Dedifferentiated amniotic fluid mesenchymal stem cell (primary cell): ENCODE measurements at regions not wholly inside any gene's neighbourhood (a gene's known extent, or its start where the extent isn't known, plus 50 kb on each side); places are given as distances from the start of the nearest gene placed in this dataset.
"Not testable (repeated sequence)": the region's sequence is repeated elsewhere in the genome, so short reads cannot be mapped to it uniquely, and the experiment has no call there.

Source experiments
- DNase-seq: peaks from one replicate; pipeline ENCODE4 v3.0.0-alpha.2; 2016; ENCODE audit errors: extremely low spot score

GRCh38 chr13:44814161-44814560 is 175.1 kb downstream of the NUFIP1 start:
- no peak for DNase-seq

GRCh38 chr13:44812818-44813217 is 176.5 kb downstream of the NUFIP1 start:
- peak; percentile 40 for DNase-seq

DNA sequence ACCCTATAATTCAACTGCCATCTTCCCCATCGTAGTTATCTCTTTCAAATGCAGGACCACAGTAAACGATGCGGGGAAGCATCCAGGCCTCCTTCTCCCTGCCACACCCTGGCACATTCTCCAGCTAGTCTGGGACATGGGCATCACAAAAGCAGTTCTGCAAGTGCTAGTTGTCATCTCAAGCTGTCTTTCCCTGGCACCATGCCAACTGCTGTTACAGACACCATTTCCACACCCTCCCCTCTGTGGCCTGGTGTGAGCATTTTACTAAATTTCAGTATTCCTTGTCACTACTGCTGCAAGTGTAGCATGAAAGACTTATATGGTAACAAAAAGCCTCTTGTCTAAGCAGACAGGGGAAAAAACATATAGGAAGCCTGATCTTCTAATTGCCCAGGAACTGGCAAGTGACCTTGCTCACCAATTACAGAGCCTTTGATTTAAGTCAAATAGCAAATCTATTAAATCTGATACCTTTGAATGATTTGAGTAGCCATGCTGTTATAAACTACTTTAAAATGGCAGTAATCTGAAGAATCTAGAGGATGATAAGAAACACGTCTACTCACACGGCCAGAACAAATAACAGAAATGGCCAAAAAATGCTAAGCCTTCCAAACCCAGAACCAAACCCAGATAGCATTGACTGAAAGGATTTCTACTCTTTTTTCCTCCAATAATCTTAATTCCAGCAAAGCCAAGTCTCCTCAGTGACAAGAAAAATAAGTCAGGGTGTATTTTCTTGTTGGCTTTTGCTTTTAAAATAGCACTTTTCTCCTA is 179.0 kb downstream of the NUFIP1 start:
- DNase-seq, result no peak

DNA sequence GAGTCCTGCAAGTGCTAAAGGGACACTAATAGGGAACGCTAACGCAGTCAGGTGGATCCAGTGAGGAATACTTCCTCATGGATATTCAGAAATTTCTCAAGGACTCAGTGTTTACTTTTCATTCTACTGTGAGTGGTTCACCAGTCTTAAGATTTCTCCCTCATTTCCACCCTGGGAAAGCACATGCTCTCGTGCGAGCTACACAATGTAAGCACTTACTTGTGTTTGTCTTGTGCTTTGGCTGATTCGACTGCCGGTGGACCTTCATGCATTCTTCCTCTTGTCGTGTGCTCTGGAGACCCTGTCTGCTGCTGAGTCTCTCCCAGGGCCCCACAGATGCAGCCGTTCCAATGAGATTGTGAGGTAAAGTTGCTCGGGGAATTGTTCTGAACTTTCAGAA is 180.1 kb downstream of the NUFIP1 start:
- DNase-seq, result no peak

DNA sequence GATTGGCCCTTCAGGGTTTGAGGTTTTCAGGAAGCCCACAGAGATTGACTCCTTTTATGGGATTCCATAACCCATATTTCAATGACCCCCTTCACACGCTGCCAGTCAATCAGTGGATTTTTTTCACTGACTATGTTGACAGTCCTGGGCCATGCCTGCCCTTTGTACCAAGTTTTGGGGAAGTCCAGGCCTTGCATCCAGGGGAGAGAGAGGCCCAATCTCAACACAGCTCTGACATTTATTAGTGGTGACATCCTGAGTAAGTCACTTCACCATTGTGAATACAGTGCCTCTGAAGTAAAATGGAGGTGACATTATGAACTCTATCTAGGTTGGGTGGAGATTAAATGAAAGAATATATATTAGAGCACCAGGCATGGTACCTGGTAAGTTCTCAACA is 181.1 kb downstream of the NUFIP1 start:
- DNase-seq, result no peak

DNA sequence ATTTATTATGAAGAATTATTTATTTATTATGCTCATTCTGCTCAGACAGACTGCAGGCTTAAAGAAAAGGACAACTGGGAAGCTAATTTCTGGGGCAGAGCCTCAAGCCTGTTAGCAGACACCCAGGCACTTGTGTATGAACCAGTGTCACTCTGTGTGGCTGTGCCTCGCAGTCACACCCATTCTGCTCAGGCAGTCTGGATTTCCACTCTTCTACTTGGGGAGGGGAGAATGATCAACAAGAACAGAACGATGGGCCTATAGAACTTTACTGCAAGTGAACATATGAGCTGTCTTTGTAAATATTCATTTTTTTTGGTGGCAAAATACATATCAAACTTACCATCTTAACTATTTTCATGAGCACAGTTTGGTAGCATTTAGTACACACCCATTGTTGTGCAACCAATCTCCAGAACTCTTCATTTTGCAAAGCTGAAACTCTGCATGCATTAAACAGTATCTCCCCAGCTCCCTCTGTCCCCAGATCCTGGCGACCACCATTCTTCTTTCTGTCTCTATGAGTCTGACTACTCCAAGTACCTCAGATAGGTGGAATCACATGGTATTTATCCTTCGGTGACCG is 181.7 kb downstream of the NUFIP1 start:
- DNase-seq, result no peak

DNA sequence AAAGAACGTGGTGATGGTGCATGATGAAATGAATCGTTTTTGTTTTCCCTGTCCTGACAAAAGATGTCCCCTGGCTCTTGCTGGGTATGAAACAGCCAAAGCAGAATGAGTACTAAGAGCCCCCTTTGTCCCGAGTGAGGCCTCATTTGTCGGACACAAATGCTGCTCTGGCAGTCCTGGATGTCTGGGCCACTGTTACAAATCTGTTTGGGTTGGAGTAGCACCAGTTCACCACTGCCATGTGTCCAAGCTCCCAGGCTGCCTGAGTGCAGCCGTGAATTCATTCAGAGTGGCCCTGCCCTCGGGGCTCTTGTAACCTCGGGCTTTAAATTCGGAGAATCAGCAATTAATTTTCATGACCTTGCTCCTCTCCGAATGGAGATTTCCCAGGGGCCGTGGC is 182.4 kb downstream of the NUFIP1 start:
- DNase-seq, result no peak

DNA sequence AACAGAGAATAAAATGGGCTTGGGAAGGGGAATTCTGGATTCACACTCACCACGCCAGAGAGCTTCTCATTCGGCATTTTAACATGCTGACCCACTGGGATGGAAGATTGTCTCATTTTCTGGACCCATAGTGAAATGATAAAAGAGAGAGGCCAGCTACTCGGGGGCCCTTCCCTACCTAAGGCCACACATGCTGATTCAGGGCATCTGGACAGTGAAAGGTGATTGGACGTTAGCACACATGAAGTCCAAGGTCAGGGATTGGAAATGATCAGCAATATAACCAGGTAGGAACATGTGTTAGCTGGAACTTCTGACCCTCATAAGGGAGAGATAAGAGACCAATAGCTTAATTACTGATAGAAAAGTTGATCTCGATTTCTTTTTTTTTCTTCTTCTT is 183.7 kb downstream of the NUFIP1 start:
- DNase-seq, result no peak

DNA sequence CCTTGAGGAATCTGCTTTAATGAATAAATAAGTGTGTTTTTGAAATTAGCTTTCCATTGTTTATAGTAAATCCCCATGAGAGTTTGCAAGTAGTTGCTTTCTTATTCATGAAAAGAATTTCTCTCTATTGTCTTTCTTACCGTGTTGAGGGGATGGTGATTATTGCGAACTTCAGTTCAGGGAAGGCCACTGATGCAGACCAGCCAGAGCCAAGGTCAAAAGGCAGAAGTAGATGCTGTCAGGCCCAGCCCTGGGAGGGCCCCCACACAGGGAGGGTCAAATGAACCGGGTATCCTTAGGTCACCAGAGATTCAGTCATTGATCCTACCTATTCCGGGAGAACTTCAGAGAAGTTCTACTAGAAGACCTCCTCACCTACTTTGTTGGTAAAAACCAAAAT is 185.9 kb downstream of the NUFIP1 start:
- DNase-seq, result no peak

DNA sequence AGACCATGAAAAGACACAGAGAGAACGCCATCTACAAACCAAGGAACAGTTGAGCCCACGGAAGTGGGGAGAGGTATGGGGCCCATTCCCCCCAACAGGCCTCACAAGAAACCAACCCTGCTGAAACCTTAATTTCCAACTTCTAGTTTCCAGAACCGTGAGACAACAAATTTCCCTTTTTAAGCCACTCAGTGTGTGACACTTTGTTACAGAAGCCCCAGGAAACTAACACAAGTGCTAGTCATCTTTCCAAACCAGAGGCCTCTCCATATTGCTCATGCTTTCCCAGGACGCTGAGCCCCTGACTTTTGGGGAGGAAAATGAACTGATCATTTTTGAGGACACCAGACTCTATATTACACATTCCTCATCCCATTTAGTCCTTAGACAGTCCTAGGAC is 186.8 kb downstream of the NUFIP1 start:
- no peak for DNase-seq

GRCh38 chr13:44801990-44802389 is 187.3 kb downstream of the NUFIP1 start:
- DNase-seq, result peak; percentile 38

DNA sequence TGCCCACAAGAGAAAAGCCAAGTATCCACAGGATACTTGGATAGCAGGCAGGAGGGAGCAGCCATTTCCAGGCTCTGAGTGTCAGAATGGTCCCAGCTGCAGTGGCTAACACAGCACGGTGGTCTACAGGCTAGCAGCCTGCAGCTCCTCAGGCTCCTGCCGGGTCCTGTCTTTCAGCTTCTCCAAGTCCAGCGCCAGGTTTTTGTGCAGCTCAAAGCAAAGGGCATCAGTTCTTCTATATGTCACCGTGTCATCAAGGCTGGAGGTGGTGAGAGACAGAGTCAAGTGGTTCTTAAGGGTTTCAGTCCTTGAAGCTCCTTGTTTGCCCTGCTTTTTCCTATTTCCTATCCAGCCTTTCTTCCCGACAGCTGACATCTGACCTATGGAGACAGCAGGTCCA is 188.6 kb downstream of the NUFIP1 start:
- DNase-seq, result no peak

DNA sequence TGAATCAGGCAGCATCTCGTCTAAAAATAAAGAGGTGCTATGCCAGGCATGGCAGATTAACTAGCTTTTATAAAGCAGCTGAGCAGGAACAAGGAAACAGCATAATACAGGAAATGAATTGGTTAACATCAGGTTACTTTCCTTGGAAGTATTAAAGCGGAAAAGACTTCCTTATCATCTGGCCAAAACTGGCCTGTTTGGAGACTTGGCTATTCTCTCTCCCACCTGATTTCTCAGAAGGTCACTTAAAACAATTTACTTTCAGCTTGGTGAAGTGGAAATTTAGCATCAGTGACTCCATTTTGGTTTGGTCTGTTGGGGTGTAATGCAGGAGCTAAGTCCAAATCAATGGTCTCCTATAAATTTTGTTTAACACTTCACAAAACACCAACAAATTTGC is 191.6 kb downstream of the NUFIP1 start:
- DNase-seq, result no peak

GRCh38 chr13:44796597-44797490 is 192.4 kb downstream of the NUFIP1 start:
- no peak for DNase-seq

DNA sequence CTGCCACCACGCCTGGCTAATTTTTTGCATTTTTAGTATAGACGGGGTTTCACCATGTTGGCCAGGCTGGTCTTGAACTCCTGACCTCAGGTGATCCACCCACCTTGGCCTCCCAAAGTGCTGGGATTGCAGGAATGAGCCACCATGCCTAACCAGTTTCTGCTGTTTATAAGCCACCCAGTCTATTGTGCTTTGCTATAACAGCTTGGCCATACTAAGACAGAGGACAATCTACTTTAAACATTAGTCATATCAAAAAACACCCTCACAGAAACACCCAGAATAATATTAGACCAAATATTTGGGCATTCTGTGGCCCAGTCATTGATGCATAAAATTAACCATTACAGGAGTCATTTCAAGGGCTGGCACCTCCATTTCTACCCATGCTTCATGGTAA is 193.2 kb downstream of the NUFIP1 start:
- not testable (repeated sequence) for DNase-seq

- DNase-seq, result no peak
These were observed 194.1 kb downstream of the NUFIP1 start for GRCh38 chr13:44795176-44795575.

GRCh38 chr13:44792096-44792495 is 197.2 kb downstream of the NUFIP1 start:
- DNase-seq, result no peak

DNA sequence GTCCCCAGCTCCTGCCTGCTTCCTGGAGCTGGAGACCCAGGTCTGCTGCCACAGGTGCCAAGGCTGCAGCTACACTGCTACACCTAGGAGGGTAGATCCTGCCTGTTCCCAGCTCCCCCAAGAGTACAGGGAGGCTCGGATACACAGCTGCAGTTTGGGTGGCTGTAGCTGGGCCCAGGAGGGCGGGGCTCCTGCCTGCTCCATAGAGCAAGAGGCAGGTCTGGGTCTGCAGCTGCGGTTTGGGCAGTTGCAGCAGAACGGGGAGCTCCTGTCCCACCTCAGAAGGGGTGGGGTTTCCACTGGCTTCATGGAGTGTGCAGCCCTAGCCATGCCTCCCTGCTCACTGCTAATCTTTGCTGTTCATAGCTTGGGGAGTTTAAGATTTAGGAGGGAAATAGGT is 199.0 kb downstream of the NUFIP1 start:
- DNase-seq, result no peak

DNA sequence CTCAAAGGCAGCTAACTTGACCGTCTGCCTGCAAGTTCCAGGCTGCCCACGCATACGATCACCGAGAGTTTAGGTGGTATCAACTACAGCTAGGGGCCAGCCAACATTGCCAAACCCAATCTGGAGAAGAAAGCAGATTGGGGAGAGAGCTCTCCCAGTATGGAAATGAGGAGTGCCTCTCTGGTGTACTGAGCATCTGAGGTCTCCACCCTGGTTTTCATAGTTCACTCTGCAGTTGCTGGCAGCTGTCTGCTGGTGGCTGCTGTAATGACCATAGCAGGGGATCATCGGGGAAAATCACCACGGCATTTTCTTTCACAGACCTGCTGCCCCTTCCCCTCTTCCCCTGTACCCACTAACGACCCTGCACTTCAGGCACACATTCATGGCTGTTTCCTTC is 201.7 kb downstream of the NUFIP1 start:
- no peak for DNase-seq

- no peak for DNase-seq
These were observed 202.5 kb downstream of the NUFIP1 start for GRCh38 chr13:44786756-44787155.

- no peak for DNase-seq
These were observed 203.9 kb downstream of the NUFIP1 start for GRCh38 chr13:44785401-44785800.

DNA sequence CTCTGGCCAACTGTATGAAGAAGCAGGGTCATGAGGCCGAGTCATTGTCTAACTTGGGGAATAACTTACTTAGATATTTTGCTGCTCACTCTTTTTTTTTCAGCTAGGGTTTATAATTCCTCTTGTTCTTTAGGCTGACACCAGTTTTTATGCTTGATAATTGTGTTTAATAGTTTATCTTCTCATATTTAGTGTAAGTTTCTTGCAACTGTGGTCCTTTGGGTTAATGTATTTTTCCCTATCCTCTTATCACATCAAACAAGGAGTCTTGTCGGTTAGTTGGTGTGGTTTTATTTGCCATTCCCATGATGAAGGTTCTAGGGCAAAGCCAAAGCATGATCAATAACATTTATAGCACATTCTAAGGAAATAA is 204.6 kb downstream of the NUFIP1 start:
- DNase-seq, result no peak
